ENCODE measurements at regions not wholly inside any gene's neighbourhood (a gene's known extent, or its start where the extent isn't known, plus 50 kb on each side); places are given as distances from the start of the nearest gene placed in this dataset.

GRCh38 chr2:196278491-196278911, 107.1 kb upstream of the STK17B start:
- Histone ChIP-seq H3K4me3 (ENCODE audit: low read length in 2 of 2) (no peak overlapping the region), H3K9me3 (ENCODE audit: control insufficient read depth in 2 of 2, low read length in 2 of 2) (no peaks in the 10 kb centered on the region), H3K27ac (ENCODE audit: low read length) (no peak overlapping the region), H3K4me1 (ENCODE audit: control insufficient read depth, insufficient read depth, low read length) (no peaks in the 10 kb centered on the region), H3K9ac (ENCODE audit: low read length in 2 of 2) (no peak overlapping the region), H3K36me3 (ENCODE audit: control insufficient read depth in 2 of 2, insufficient read depth in 2 of 2, low read length in 2 of 2) (no peaks in the 10 kb centered on the region), H3K27me3 (ENCODE audit: control insufficient read depth in 1 of 2, insufficient read depth in 2 of 2, low read length in 2 of 2) (no peaks in the 10 kb centered on the region)

GRCh38 chr2:196279541-196279940, 108.2 kb upstream of the STK17B start:
- H3K36me3 ChIP-seq (ENCODE audit: control insufficient read depth in 2 of 2, insufficient read depth in 2 of 2, low read length in 2 of 2): no peaks in the 10 kb centered on the region

GRCh38 chr2:196284144-196284844, 112.9 kb upstream of the STK17B start:
- Histone ChIP-seq H3K4me3 (ENCODE audit: low read length in 2 of 2) (no peak overlapping the region), H3K27ac (ENCODE audit: low read length) (no peak overlapping the region), H3K27me3 (ENCODE audit: control insufficient read depth in 1 of 2, insufficient read depth in 2 of 2, low read length in 2 of 2) (no peaks in the 10 kb centered on the region), H3K9me3 (ENCODE audit: control insufficient read depth in 2 of 2, low read length in 2 of 2) (no peaks in the 10 kb centered on the region), H3K9ac (ENCODE audit: low read length in 2 of 2) (no peak overlapping the region), H3K4me1 (ENCODE audit: control insufficient read depth, insufficient read depth, low read length) (no peaks in the 10 kb centered on the region), H3K36me3 (ENCODE audit: control insufficient read depth in 2 of 2, insufficient read depth in 2 of 2, low read length in 2 of 2) (no peaks in the 10 kb centered on the region)

More at GRCh38 chr2:196279541-196279940, 108.2 kb upstream of the STK17B start:
- H3K27ac ChIP-seq (ENCODE audit: low read length): no peak overlapping the region
- no peak overlapping the region for H3K4me3 ChIP-seq (ENCODE audit: low read length in 2 of 2)
- H3K9ac ChIP-seq (ENCODE audit: low read length in 2 of 2): no peak overlapping the region
- H3K4me1 ChIP-seq (ENCODE audit: control insufficient read depth, insufficient read depth, low read length): no peaks in the 10 kb centered on the region
- no peaks in the 10 kb centered on the region for H3K9me3 ChIP-seq (ENCODE audit: control insufficient read depth in 2 of 2, low read length in 2 of 2)
- H3K27me3 ChIP-seq (ENCODE audit: control insufficient read depth in 1 of 2, insufficient read depth in 2 of 2, low read length in 2 of 2): no peaks in the 10 kb centered on the region

- no peaks in the 10 kb centered on the region for H3K27me3 ChIP-seq (ENCODE audit: control insufficient read depth in 1 of 2, insufficient read depth in 2 of 2, low read length in 2 of 2)
- H3K36me3 ChIP-seq (ENCODE audit: control insufficient read depth in 2 of 2, insufficient read depth in 2 of 2, low read length in 2 of 2): no peaks in the 10 kb centered on the region
- no peaks in the 10 kb centered on the region for H3K4me1 ChIP-seq (ENCODE audit: control insufficient read depth, insufficient read depth, low read length)
- peak overlapping the region in 1 of 2 donors; percentile 28 for H3K4me3 ChIP-seq (ENCODE audit: low read length in 2 of 2)
- H3K9ac ChIP-seq (ENCODE audit: low read length in 2 of 2): no peak overlapping the region
- no peaks in the 10 kb centered on the region for H3K9me3 ChIP-seq (ENCODE audit: control insufficient read depth in 2 of 2, low read length in 2 of 2)
- H3K27ac ChIP-seq (ENCODE audit: low read length): no peak overlapping the region
These were observed 113.6 kb upstream of the STK17B start for GRCh38 chr2:196284866-196285557.

GRCh38 chr2:196286821-196287220, 115.4 kb upstream of the STK17B start:
- Histone ChIP-seq H3K27me3 (ENCODE audit: control insufficient read depth in 1 of 2, insufficient read depth in 2 of 2, low read length in 2 of 2) (no peaks in the 10 kb centered on the region), H3K9ac (ENCODE audit: low read length in 2 of 2) (no peak overlapping the region), H3K9me3 (ENCODE audit: control insufficient read depth in 2 of 2, low read length in 2 of 2) (no peaks in the 10 kb centered on the region), H3K27ac (ENCODE audit: low read length) (no peak overlapping the region), H3K36me3 (ENCODE audit: control insufficient read depth in 2 of 2, insufficient read depth in 2 of 2, low read length in 2 of 2) (no peaks in the 10 kb centered on the region), H3K4me1 (ENCODE audit: control insufficient read depth, insufficient read depth, low read length) (no peaks in the 10 kb centered on the region), H3K4me3 (ENCODE audit: low read length in 2 of 2) (no peak overlapping the region)

- no peak overlapping the region for H3K4me3 ChIP-seq (ENCODE audit: low read length in 2 of 2)
- H3K36me3 ChIP-seq (ENCODE audit: control insufficient read depth in 2 of 2, insufficient read depth in 2 of 2, low read length in 2 of 2): no peaks in the 10 kb centered on the region
- no peak overlapping the region for H3K27ac ChIP-seq (ENCODE audit: low read length)
- no peaks in the 10 kb centered on the region for H3K9me3 ChIP-seq (ENCODE audit: control insufficient read depth in 2 of 2, low read length in 2 of 2)
- no peaks in the 10 kb centered on the region for H3K4me1 ChIP-seq (ENCODE audit: control insufficient read depth, insufficient read depth, low read length)
- H3K27me3 ChIP-seq (ENCODE audit: control insufficient read depth in 1 of 2, insufficient read depth in 2 of 2, low read length in 2 of 2): no peaks in the 10 kb centered on the region
- H3K9ac ChIP-seq (ENCODE audit: low read length in 2 of 2): no peak overlapping the region
These were observed 116.1 kb upstream of the STK17B start for GRCh38 chr2:196287523-196287922.

GRCh38 chr2:196288006-196288538, 116.7 kb upstream of the STK17B start:
- Histone ChIP-seq H3K27ac (ENCODE audit: low read length) (no peak overlapping the region), H3K4me3 (ENCODE audit: low read length in 2 of 2) (no peak overlapping the region), H3K36me3 (ENCODE audit: control insufficient read depth in 2 of 2, insufficient read depth in 2 of 2, low read length in 2 of 2) (no peaks in the 10 kb centered on the region), H3K27me3 (ENCODE audit: control insufficient read depth in 1 of 2, insufficient read depth in 2 of 2, low read length in 2 of 2) (no peaks in the 10 kb centered on the region), H3K9ac (ENCODE audit: low read length in 2 of 2) (no peak overlapping the region), H3K4me1 (ENCODE audit: control insufficient read depth, insufficient read depth, low read length) (no peaks in the 10 kb centered on the region), H3K9me3 (ENCODE audit: control insufficient read depth in 2 of 2, low read length in 2 of 2) (no peaks in the 10 kb centered on the region)

- Histone ChIP-seq H3K9me3 (ENCODE audit: control insufficient read depth in 2 of 2, low read length in 2 of 2) (no peaks in the 10 kb centered on the region), H3K27me3 (ENCODE audit: control insufficient read depth in 1 of 2, insufficient read depth in 2 of 2, low read length in 2 of 2) (no peaks in the 10 kb centered on the region), H3K36me3 (ENCODE audit: control insufficient read depth in 2 of 2, insufficient read depth in 2 of 2, low read length in 2 of 2) (no peaks in the 10 kb centered on the region), H3K4me3 (ENCODE audit: low read length in 2 of 2) (no peak overlapping the region), H3K9ac (ENCODE audit: low read length in 2 of 2) (no peak overlapping the region), H3K4me1 (ENCODE audit: control insufficient read depth, insufficient read depth, low read length) (no peaks in the 10 kb centered on the region), H3K27ac (ENCODE audit: low read length) (no peak overlapping the region)
These were observed 117.6 kb upstream of the STK17B start for GRCh38 chr2:196289000-196289399.

GRCh38 chr2:196290136-196290535, 118.8 kb upstream of the STK17B start:
- H3K36me3 ChIP-seq (ENCODE audit: control insufficient read depth in 2 of 2, insufficient read depth in 2 of 2, low read length in 2 of 2): no peaks in the 10 kb centered on the region

GRCh38 chr2:196290569-196290968, 119.2 kb upstream of the STK17B start:
- no peaks in the 10 kb centered on the region for H3K36me3 ChIP-seq (ENCODE audit: control insufficient read depth in 2 of 2, insufficient read depth in 2 of 2, low read length in 2 of 2)
- no peaks in the 10 kb centered on the region for H3K9me3 ChIP-seq (ENCODE audit: control insufficient read depth in 2 of 2, low read length in 2 of 2)
- no peak overlapping the region for H3K9ac ChIP-seq (ENCODE audit: low read length in 2 of 2)
- H3K27ac ChIP-seq (ENCODE audit: low read length): no peak overlapping the region
- H3K4me1 ChIP-seq (ENCODE audit: control insufficient read depth, insufficient read depth, low read length): no peaks in the 10 kb centered on the region
- H3K4me3 ChIP-seq (ENCODE audit: low read length in 2 of 2): no peak overlapping the region
- no peaks in the 10 kb centered on the region for H3K27me3 ChIP-seq (ENCODE audit: control insufficient read depth in 1 of 2, insufficient read depth in 2 of 2, low read length in 2 of 2)

More at GRCh38 chr2:196290136-196290535, 118.8 kb upstream of the STK17B start:
- no peaks in the 10 kb centered on the region for H3K9me3 ChIP-seq (ENCODE audit: control insufficient read depth in 2 of 2, low read length in 2 of 2)
- H3K4me3 ChIP-seq (ENCODE audit: low read length in 2 of 2): no peak overlapping the region
- H3K9ac ChIP-seq (ENCODE audit: low read length in 2 of 2): no peak overlapping the region
- H3K27me3 ChIP-seq (ENCODE audit: control insufficient read depth in 1 of 2, insufficient read depth in 2 of 2, low read length in 2 of 2): no peaks in the 10 kb centered on the region
- no peaks in the 10 kb centered on the region for H3K4me1 ChIP-seq (ENCODE audit: control insufficient read depth, insufficient read depth, low read length)
- no peak overlapping the region for H3K27ac ChIP-seq (ENCODE audit: low read length)

- no peaks in the 10 kb centered on the region for H3K27me3 ChIP-seq (ENCODE audit: control insufficient read depth in 1 of 2, insufficient read depth in 2 of 2, low read length in 2 of 2)
- H3K9ac ChIP-seq (ENCODE audit: low read length in 2 of 2): no peak overlapping the region
- H3K9me3 ChIP-seq (ENCODE audit: control insufficient read depth in 2 of 2, low read length in 2 of 2): no peaks in the 10 kb centered on the region
- H3K27ac ChIP-seq (ENCODE audit: low read length): no peak overlapping the region
- H3K4me1 ChIP-seq (ENCODE audit: control insufficient read depth, insufficient read depth, low read length): no peaks in the 10 kb centered on the region
- H3K4me3 ChIP-seq (ENCODE audit: low read length in 2 of 2): no peak overlapping the region
- no peaks in the 10 kb centered on the region for H3K36me3 ChIP-seq (ENCODE audit: control insufficient read depth in 2 of 2, insufficient read depth in 2 of 2, low read length in 2 of 2)
These were observed 120.0 kb upstream of the STK17B start for GRCh38 chr2:196291426-196291825.

Measured in stomach smooth muscle (tissue), 2 donors.